ENCODE measurements at regions not wholly inside any gene's neighbourhood (a gene's known extent, or its start where the extent isn't known, plus 50 kb on each side); places are given as distances from the start of the nearest gene placed in this dataset.
"Not testable (repeated sequence)": the region's sequence is repeated elsewhere in the genome, so short reads cannot be mapped to it uniquely, and the experiment has no call there.

GRCh38 chr14:71804992-71805391 is 127.2 kb upstream of the RGS6 start:
- H3K9me3 ChIP-seq (ENCODE audit: control insufficient read depth, low read length), result no peaks in the 10 kb centered on the region
- H3K9ac ChIP-seq (ENCODE audit: low read length), result no peak overlapping the region
- no peak overlapping the region for H4K91ac ChIP-seq (ENCODE audit: low read length)
- no peak overlapping the region for H3K18ac ChIP-seq (ENCODE audit: low read depth in 1 of 2, low read length in 2 of 2)
- no peak overlapping the region for H2AK5ac ChIP-seq (ENCODE audit: low read length, severe bottlenecking)
- no peaks in the 10 kb centered on the region for H3K79me1 ChIP-seq (replicated peaks; ENCODE audit: low read length, poor library complexity, severe bottlenecking)
- H3K27me3 ChIP-seq (ENCODE audit: control insufficient read depth in 1 of 2, insufficient read depth in 1 of 2, low read length in 2 of 2), result no peaks in the 10 kb centered on the region
- WGBS, result 100% methylated on average over 2 of the region's 2 CpGs
- H3K4me2 ChIP-seq (ENCODE audit: low read length, poor library complexity, severe bottlenecking), result no peak overlapping the region
- no peak for DNase-seq
- no peak overlapping the region for H3K14ac ChIP-seq (ENCODE audit: low read length in 2 of 2)
- no peak overlapping the region for H2BK12ac ChIP-seq (ENCODE audit: low read length in 2 of 2)
- H2AFZ ChIP-seq (ENCODE audit: low read depth, low read length), result no peak overlapping the region
- H2BK120ac ChIP-seq (ENCODE audit: low read depth, low read length), result no peak overlapping the region
- H3K4me3 ChIP-seq (ENCODE audit: insufficient read depth in 1 of 2, low read depth in 1 of 2, low read length in 2 of 2), result no peak overlapping the region
- H3K36me3 ChIP-seq (ENCODE audit: control insufficient read depth in 1 of 2, insufficient read depth in 2 of 2, low read depth in 1 of 2, low read length in 2 of 2), result no peaks in the 10 kb centered on the region
- no peaks in the 10 kb centered on the region for H3K4me1 ChIP-seq (ENCODE audit: control insufficient read depth, insufficient read depth, low read depth, low read length)
- no peak overlapping the region for H3K23ac ChIP-seq (ENCODE audit: low read length in 2 of 2)
- no peak overlapping the region for H3K27ac ChIP-seq (ENCODE audit: low read length, poor library complexity, severe bottlenecking)
- H2BK15ac ChIP-seq (ENCODE audit: low read depth, poor library complexity, severe bottlenecking), result no peak overlapping the region
- no peak overlapping the region for H3K4ac ChIP-seq (ENCODE audit: low read depth in 1 of 2, low read length in 2 of 2)
- no peak overlapping the region for H2BK5ac ChIP-seq (ENCODE audit: low read depth, low read length, poor library complexity, severe bottlenecking)
- no peak overlapping the region for H4K8ac ChIP-seq (ENCODE audit: low read length)

- H3K36me3 ChIP-seq (ENCODE audit: control insufficient read depth in 1 of 2, insufficient read depth in 2 of 2, low read depth in 1 of 2, low read length in 2 of 2); H2BK12ac ChIP-seq (ENCODE audit: low read length in 2 of 2); H2AFZ ChIP-seq (ENCODE audit: low read depth, low read length); H2BK15ac ChIP-seq (ENCODE audit: low read depth, poor library complexity, severe bottlenecking); H3K27ac ChIP-seq (ENCODE audit: low read length, poor library complexity, severe bottlenecking); H3K79me1 ChIP-seq (replicated peaks; ENCODE audit: low read length, poor library complexity, severe bottlenecking); H4K91ac ChIP-seq (ENCODE audit: low read length); H2BK120ac ChIP-seq (ENCODE audit: low read depth, low read length); H3K23ac ChIP-seq (ENCODE audit: low read length in 2 of 2); H3K14ac ChIP-seq (ENCODE audit: low read length in 2 of 2); H3K4ac ChIP-seq (ENCODE audit: low read depth in 1 of 2, low read length in 2 of 2); H3K4me3 ChIP-seq (ENCODE audit: insufficient read depth in 1 of 2, low read depth in 1 of 2, low read length in 2 of 2); H3K27me3 ChIP-seq (ENCODE audit: control insufficient read depth in 1 of 2, insufficient read depth in 1 of 2, low read length in 2 of 2); H3K4me1 ChIP-seq (ENCODE audit: control insufficient read depth, insufficient read depth, low read depth, low read length); H3K9ac ChIP-seq (ENCODE audit: low read length); H3K4me2 ChIP-seq (ENCODE audit: low read length, poor library complexity, severe bottlenecking); H2AK5ac ChIP-seq (ENCODE audit: low read length, severe bottlenecking); H3K9me3 ChIP-seq (ENCODE audit: control insufficient read depth, low read length); H2BK5ac ChIP-seq (ENCODE audit: low read depth, low read length, poor library complexity, severe bottlenecking): not testable (repeated sequence)
- Histone ChIP-seq H3K18ac (ENCODE audit: low read depth in 1 of 2, low read length in 2 of 2) (peak overlapping the region; percentile 33 to 76), H4K8ac (ENCODE audit: low read length) (peak overlapping the region; percentile 75)
- 52% methylated on average over 4 of the region's 4 CpGs for WGBS
- peak; percentile 23 for DNase-seq
Observed at GRCh38 chr14:71807049-71807448, 125.2 kb upstream of the RGS6 start.

GRCh38 chr14:71810800-71811199 is 121.4 kb upstream of the RGS6 start:
- H3K18ac ChIP-seq (ENCODE audit: low read depth in 1 of 2, low read length in 2 of 2); H2BK15ac ChIP-seq (ENCODE audit: low read depth, poor library complexity, severe bottlenecking); H3K4me1 ChIP-seq (ENCODE audit: control insufficient read depth, insufficient read depth, low read depth, low read length); H2BK120ac ChIP-seq (ENCODE audit: low read depth, low read length); DNase-seq; H3K23ac ChIP-seq (ENCODE audit: low read length in 2 of 2); H3K14ac ChIP-seq (ENCODE audit: low read length in 2 of 2); H2AK5ac ChIP-seq (ENCODE audit: low read length, severe bottlenecking); H3K36me3 ChIP-seq (ENCODE audit: control insufficient read depth in 1 of 2, insufficient read depth in 2 of 2, low read depth in 1 of 2, low read length in 2 of 2); H3K4ac ChIP-seq (ENCODE audit: low read depth in 1 of 2, low read length in 2 of 2); H3K79me1 ChIP-seq (replicated peaks; ENCODE audit: low read length, poor library complexity, severe bottlenecking); H2AFZ ChIP-seq (ENCODE audit: low read depth, low read length); H2BK5ac ChIP-seq (ENCODE audit: low read depth, low read length, poor library complexity, severe bottlenecking); H3K4me2 ChIP-seq (ENCODE audit: low read length, poor library complexity, severe bottlenecking); H3K27ac ChIP-seq (ENCODE audit: low read length, poor library complexity, severe bottlenecking); H4K91ac ChIP-seq (ENCODE audit: low read length); H3K4me3 ChIP-seq (ENCODE audit: insufficient read depth in 1 of 2, low read depth in 1 of 2, low read length in 2 of 2); H3K9me3 ChIP-seq (ENCODE audit: control insufficient read depth, low read length); H3K27me3 ChIP-seq (ENCODE audit: control insufficient read depth in 1 of 2, insufficient read depth in 1 of 2, low read length in 2 of 2); H4K8ac ChIP-seq (ENCODE audit: low read length); H3K9ac ChIP-seq (ENCODE audit: low read length); H2BK12ac ChIP-seq (ENCODE audit: low read length in 2 of 2): not testable (repeated sequence)
- WGBS, result 66% methylated on average over 2 of the region's 4 CpGs

GRCh38 chr14:71812693-71813092 is 119.5 kb upstream of the RGS6 start:
- Histone ChIP-seq H3K4me3 (ENCODE audit: insufficient read depth in 1 of 2, low read depth in 1 of 2, low read length in 2 of 2) (no peak overlapping the region), H2BK5ac (ENCODE audit: low read depth, low read length, poor library complexity, severe bottlenecking) (no peak overlapping the region), H3K79me1 (replicated peaks; ENCODE audit: low read length, poor library complexity, severe bottlenecking) (no peaks in the 10 kb centered on the region), H4K8ac (ENCODE audit: low read length) (no peak overlapping the region), H4K91ac (ENCODE audit: low read length) (no peak overlapping the region), H2AK5ac (ENCODE audit: low read length, severe bottlenecking) (no peak overlapping the region), H3K18ac (ENCODE audit: low read depth in 1 of 2, low read length in 2 of 2) (no peak overlapping the region), H2BK15ac (ENCODE audit: low read depth, poor library complexity, severe bottlenecking) (no peak overlapping the region), H3K27me3 (ENCODE audit: control insufficient read depth in 1 of 2, insufficient read depth in 1 of 2, low read length in 2 of 2) (no peaks in the 10 kb centered on the region), H2BK12ac (ENCODE audit: low read length in 2 of 2) (no peak overlapping the region), H3K36me3 (ENCODE audit: control insufficient read depth in 1 of 2, insufficient read depth in 2 of 2, low read depth in 1 of 2, low read length in 2 of 2) (no peaks in the 10 kb centered on the region), H3K4me1 (ENCODE audit: control insufficient read depth, insufficient read depth, low read depth, low read length) (no peaks in the 10 kb centered on the region), H3K27ac (ENCODE audit: low read length, poor library complexity, severe bottlenecking) (no peak overlapping the region), H3K4ac (ENCODE audit: low read depth in 1 of 2, low read length in 2 of 2) (no peak overlapping the region), H3K23ac (ENCODE audit: low read length in 2 of 2) (no peak overlapping the region), H3K9me3 (ENCODE audit: control insufficient read depth, low read length) (no peaks in the 10 kb centered on the region), H3K14ac (ENCODE audit: low read length in 2 of 2) (no peak overlapping the region), H2AFZ (ENCODE audit: low read depth, low read length) (no peak overlapping the region), H3K9ac (ENCODE audit: low read length) (no peak overlapping the region), H3K4me2 (ENCODE audit: low read length, poor library complexity, severe bottlenecking) (no peak overlapping the region), H2BK120ac (ENCODE audit: low read depth, low read length) (no peak overlapping the region)
- no peak for DNase-seq
- 77% methylated on average over 4 of the region's 4 CpGs for WGBS

Data from mesenchymal stem cell (in vitro differentiated cells and primary cell).